H9 (cell line): ENCODE measurements at regions not wholly inside any gene's neighbourhood (a gene's known extent, or its start where the extent isn't known, plus 50 kb on each side); places are given as distances from the start of the nearest gene placed in this dataset.

Source experiments
- DNase-seq: peaks from one replicate; pipeline ENCODE4 v3.0.0-alpha.2; 2017
- H2AFZ ChIP-seq: one replicate; pipeline ENCODE4 v1.6.1; 2013; ENCODE audit warnings: mild to moderate bottlenecking, low read length, control low read depth, moderate library complexity
- H2AK5ac ChIP-seq: 2 replicates; pipeline ENCODE4 v1.6.1; 2013; ENCODE audit warnings: low read length, control low read depth, mixed read lengths; ENCODE audit not compliant: insufficient read length
- H2BK120ac ChIP-seq: one replicate; pipeline ENCODE4 v1.6.1; 2013; ENCODE audit warnings: low read depth, mild to moderate bottlenecking, low read length, control low read depth, inconsistent platforms; ENCODE audit not compliant: poor library complexity, severe bottlenecking
- H2BK12ac ChIP-seq: 2 replicates; pipeline ENCODE4 v1.6.1; 2013; ENCODE audit warnings: low read length, control low read depth, mixed read lengths, low read depth; ENCODE audit not compliant: insufficient read length
- H2BK15ac ChIP-seq: 2 replicates; pipeline ENCODE4 v1.6.1; 2013; ENCODE audit warnings: low read depth, low read length, control low read depth
- H2BK20ac ChIP-seq: one replicate; pipeline ENCODE4 v1.6.1; 2013; ENCODE audit warnings: low read depth, mild to moderate bottlenecking, low read length, control low read depth, inconsistent platforms; ENCODE audit not compliant: poor library complexity, severe bottlenecking
- H2BK5ac ChIP-seq: 2 replicates; pipeline ENCODE4 v1.6.1; 2013; ENCODE audit warnings: low read length, control low read depth, mixed read lengths; ENCODE audit not compliant: insufficient read length
- H3K14ac ChIP-seq: 2 replicates; pipeline ENCODE4 v1.6.1; 2013; ENCODE audit warnings: low read length, control low read depth; ENCODE audit not compliant: insufficient read depth
- H3K18ac ChIP-seq: 2 replicates; pipeline ENCODE4 v1.6.1; 2013; ENCODE audit warnings: low read depth, mild to moderate bottlenecking, mixed read lengths, low read length, control low read depth; ENCODE audit not compliant: insufficient read length
- H3K23ac ChIP-seq: 2 replicates; pipeline ENCODE4 v1.6.1; 2013; ENCODE audit warnings: low read length, control low read depth, mixed read lengths, low read depth; ENCODE audit not compliant: insufficient read length
- H3K23me2 ChIP-seq: 2 replicates; pipeline ENCODE4 v1.6.1; 2013; ENCODE audit warnings: low read depth, mild to moderate bottlenecking, mixed read lengths, low read length, control low read depth; ENCODE audit not compliant: insufficient read length, poor library complexity, severe bottlenecking
- H3K27ac ChIP-seq: 2 replicates; pipeline ENCODE4 v1.5.1; 2013; ENCODE audit warnings: low read length, control low read depth, mixed read lengths, low read depth; ENCODE audit not compliant: insufficient read length
- H3K27me3 ChIP-seq: 2 replicates; pipeline ENCODE4 v1.6.1; 2013; ENCODE audit warnings: low read length, control low read depth, inconsistent platforms; ENCODE audit not compliant: insufficient read depth
- H3K4ac ChIP-seq: 2 replicates; pipeline ENCODE4 v1.6.1; 2013; ENCODE audit warnings: low read depth, mild to moderate bottlenecking, control low read depth, inconsistent platforms, low read length, moderate library complexity
- H3K4me1 ChIP-seq: 2 replicates; pipeline ENCODE4 v1.6.1; 2013; ENCODE audit warnings: low read length, control low read depth, inconsistent platforms; ENCODE audit not compliant: insufficient read depth
- H3K4me2 ChIP-seq: 2 replicates; pipeline ENCODE4 v1.6.1; 2013; ENCODE audit warnings: low read length, control low read depth, mixed read lengths; ENCODE audit not compliant: insufficient read length, insufficient read depth
- H3K56ac ChIP-seq: 2 replicates; pipeline ENCODE4 v1.6.1; 2013; ENCODE audit warnings: low read depth, mild to moderate bottlenecking, mixed read lengths, low read length, control low read depth; ENCODE audit not compliant: insufficient read length
- H3K79me1 ChIP-seq: 2 replicates; pipeline ENCODE4 v1.6.1; 2013; ENCODE audit warnings: low read depth, mild to moderate bottlenecking, moderate library complexity, low read length, control low read depth, inconsistent platforms; ENCODE audit not compliant: insufficient read depth, poor library complexity, severe bottlenecking
- H3K79me2 ChIP-seq: 2 replicates; pipeline ENCODE4 v1.6.1; 2013; ENCODE audit warnings: low read length, control low read depth, inconsistent platforms; ENCODE audit not compliant: insufficient read depth
- H3K9ac ChIP-seq: 2 replicates; pipeline ENCODE4 v1.6.1; 2013; ENCODE audit warnings: low read length, control low read depth, mixed read lengths; ENCODE audit not compliant: insufficient read length; ENCODE audit errors: extremely low read depth
- H3K9me3 ChIP-seq: one replicate; pipeline ENCODE4 v1.6.1; 2013; ENCODE audit warnings: low read depth, low read length, inconsistent platforms; ENCODE audit not compliant: control insufficient read depth
- H3T11ph ChIP-seq: one replicate; pipeline ENCODE4 v1.6.1; 2013; ENCODE audit warnings: mild to moderate bottlenecking, low read length, control low read depth, inconsistent platforms
- H4K20me1 ChIP-seq: one replicate; pipeline ENCODE4 v1.6.1; 2013; ENCODE audit not compliant: control insufficient read depth, insufficient read length, insufficient read depth
- H4K5ac ChIP-seq: 2 replicates; pipeline ENCODE4 v1.6.1; 2013; ENCODE audit warnings: low read depth, mild to moderate bottlenecking, mixed read lengths, low read length, control low read depth; ENCODE audit not compliant: insufficient read length
- H4K8ac ChIP-seq: replicated peaks from 2 replicates; pipeline ENCODE4 v1.6.1; 2013; ENCODE audit warnings: low read length, control low read depth, mixed read lengths, low read depth; ENCODE audit not compliant: insufficient read length
- H4K91ac ChIP-seq: 2 replicates; pipeline ENCODE4 v1.6.1; 2013; ENCODE audit warnings: low read depth, mild to moderate bottlenecking, moderate library complexity, mixed read lengths, low read length, control low read depth; ENCODE audit not compliant: insufficient read length
- H3K27ac Mint-ChIP-seq, 3 experiments: 2 replicates in 2 of 3; 3 replicates in 1 of 3; pipeline ENCODE4 v1.8.0; 2020 to 2021; ENCODE audit warnings: mixed read lengths in 3 of 3, mild to moderate bottlenecking in 1 of 3, moderate library complexity in 1 of 3
- H3K27me3 Mint-ChIP-seq: 2 replicates; pipeline ENCODE4 v1.8.0; 2021; ENCODE audit warnings: low read depth, mild to moderate bottlenecking, moderate library complexity, mixed read lengths
- H3K36me3 Mint-ChIP-seq, 3 experiments: 2 replicates in 2 of 3; 3 replicates in 1 of 3; pipeline ENCODE4 v1.8.0; 2020 to 2021; ENCODE audit warnings: low read depth in 3 of 3, mixed read lengths in 3 of 3; ENCODE audit not compliant: insufficient read depth in 1 of 3
- H3K4me1 Mint-ChIP-seq, 2 experiments: 2 replicates each; pipeline ENCODE4 v1.8.0; 2020; ENCODE audit warnings: mixed read lengths in 2 of 2
- H3K4me3 Mint-ChIP-seq, 2 experiments: 2 replicates in 1 of 2; 3 replicates in 1 of 2; pipeline ENCODE4 v1.8.0; 2020 to 2021; ENCODE audit warnings: mild to moderate bottlenecking in 2 of 2, mixed read lengths in 2 of 2, moderate library complexity in 1 of 2
- H3K9me3 Mint-ChIP-seq, 2 experiments: 2 replicates in 1 of 2; 3 replicates in 1 of 2; pipeline ENCODE4 v1.8.0; 2020; ENCODE audit warnings: mild to moderate bottlenecking in 2 of 2, mixed read lengths in 2 of 2, moderate library complexity in 1 of 2
- CTCF ChIP-seq: fragments of 200-600 bp; sonication (generic); conservative IDR thresholded peaks from 3 replicates; pipeline ENCODE4 v1.8.0; 2021; ENCODE audit warnings: antibody characterized with exemption, mild to moderate bottlenecking
- WGBS: extraction: QIAGEN DNeasy Blood & Tissue Kit; methylation state at CpG from one replicate; pipeline ENCODE4 v1.1.7; 2013; ENCODE audit warnings: missing lambda C conversion rate, low lambda C conversion rate, mixed read lengths; ENCODE audit not compliant: insufficient read length; ENCODE audit errors: extremely low coverage; 5-methylcytosine and 5-hydroxymethylcytosine counted together

GRCh38 chr1:157289424-157290105, 151.4 kb upstream of the ETV3 start:
- no peaks in the 10 kb centered on the region for H3K9me3 ChIP-seq
- no CpG with 5 or more reads among the region's 7 CpGs for WGBS
- H3K4ac ChIP-seq = no peak overlapping the region
- Mint-ChIP-seq H3K4me3 (no peak overlapping the region), H3K4me1 (no peaks in the 10 kb centered on the region), H3K27ac (no peak overlapping the region), H3K36me3 (peaks cover 0 to 2% (median 0%) of the 10 kb centered on the region in 3 experiments; a peak in 2 of 7 replicates), H3K27me3 (peaks cover 5% of the 10 kb centered on the region), H3K9me3 (no peaks in the 10 kb centered on the region; a peak in 2 of 5 replicates)
- H3K79me2 ChIP-seq = no peaks in the 10 kb centered on the region
- no peak overlapping the region for H3T11ph ChIP-seq
- H2BK120ac ChIP-seq = no peak overlapping the region
- no peak overlapping the region for H2BK5ac ChIP-seq
- no peaks in the 10 kb centered on the region for H3K27me3 ChIP-seq
- no peak overlapping the region for H3K23ac ChIP-seq
- no peak overlapping the region for H2BK15ac ChIP-seq
- H3K27ac ChIP-seq = no peak overlapping the region
- H2BK20ac ChIP-seq = no peak overlapping the region
- no peak overlapping the region for H4K8ac ChIP-seq
- no peak overlapping the region for H2BK12ac ChIP-seq
- no peak overlapping the region for H2AFZ ChIP-seq
- H3K23me2 ChIP-seq = no peaks in the 10 kb centered on the region
- H3K4me1 ChIP-seq = no peaks in the 10 kb centered on the region
- no peaks in the 10 kb centered on the region for H4K20me1 ChIP-seq
- peak; percentile 19 for DNase-seq
- no peak for TF ChIP-seq CTCF
- H4K91ac ChIP-seq = no peak overlapping the region
- H3K9ac ChIP-seq = no peak overlapping the region
- no peak overlapping the region for H3K14ac ChIP-seq
- H3K4me2 ChIP-seq = no peak overlapping the region
- no peak overlapping the region for H3K56ac ChIP-seq
- H3K79me1 ChIP-seq = no peaks in the 10 kb centered on the region
- H3K18ac ChIP-seq = no peak overlapping the region
- no peak overlapping the region for H4K5ac ChIP-seq
- H2AK5ac ChIP-seq = no peak overlapping the region
